HG03066 (cell line): ENCODE measurements at regions not wholly inside any gene's neighbourhood (a gene's known extent, or its start where the extent isn't known, plus 50 kb on each side); places are given as distances from the start of the nearest gene placed in this dataset.
"Not testable (repeated sequence)": the region's sequence is repeated elsewhere in the genome, so short reads cannot be mapped to it uniquely, and the experiment has no call there.

ENCODE experiments used
- ATAC-seq: cut with Tn5 transposase; IDR thresholded peaks from one replicate; pipeline ENCODE4 v1.9.1; 2021; ENCODE audit warnings: low read depth; ENCODE audit not compliant: unreplicated experiment

GRCh38 chr19:37303591-37304171 is 67.2 kb upstream of the ZNF527 start:
- no peak for ATAC-seq

GRCh38 chr19:37304190-37304883 is 66.6 kb upstream of the ZNF527 start:
- ATAC-seq: no peak

GRCh38 chr19:37304884-37305255 is 66.0 kb upstream of the ZNF527 start:
- ATAC-seq: no peak

DNA sequence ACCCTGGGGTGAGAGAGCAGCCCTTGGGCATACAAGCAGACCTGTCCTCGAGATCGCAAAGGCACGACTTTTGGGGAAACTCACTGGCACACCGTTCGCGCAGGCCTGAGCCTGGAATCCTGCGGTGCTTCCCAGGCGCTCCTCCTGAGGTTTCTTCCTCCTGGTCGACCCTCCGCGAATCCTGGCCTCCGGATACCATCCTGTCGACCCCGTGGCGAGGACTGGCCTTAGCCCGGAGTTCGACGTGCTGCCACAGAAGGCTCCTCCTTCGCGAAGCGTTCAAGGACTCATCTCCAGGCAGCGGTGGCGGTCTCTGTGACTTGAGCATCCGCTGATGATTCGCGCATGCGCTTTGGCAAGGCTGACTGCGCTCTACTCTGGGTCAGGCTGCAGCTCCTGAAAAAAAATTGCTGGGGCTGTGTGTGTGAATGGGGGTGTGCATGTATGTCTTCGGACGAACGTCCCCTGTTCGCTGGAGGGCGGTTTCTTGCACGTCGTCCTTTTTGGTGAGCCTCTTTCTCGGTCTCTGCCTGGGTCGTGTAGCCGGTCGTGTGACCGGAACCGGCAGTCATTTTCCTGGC is 64.4 kb upstream of the ZNF527 start:
- ATAC-seq: no peak

GRCh38 chr19:37309834-37310575 is 60.9 kb upstream of the ZNF527 start:
- ATAC-seq: no peak

DNA sequence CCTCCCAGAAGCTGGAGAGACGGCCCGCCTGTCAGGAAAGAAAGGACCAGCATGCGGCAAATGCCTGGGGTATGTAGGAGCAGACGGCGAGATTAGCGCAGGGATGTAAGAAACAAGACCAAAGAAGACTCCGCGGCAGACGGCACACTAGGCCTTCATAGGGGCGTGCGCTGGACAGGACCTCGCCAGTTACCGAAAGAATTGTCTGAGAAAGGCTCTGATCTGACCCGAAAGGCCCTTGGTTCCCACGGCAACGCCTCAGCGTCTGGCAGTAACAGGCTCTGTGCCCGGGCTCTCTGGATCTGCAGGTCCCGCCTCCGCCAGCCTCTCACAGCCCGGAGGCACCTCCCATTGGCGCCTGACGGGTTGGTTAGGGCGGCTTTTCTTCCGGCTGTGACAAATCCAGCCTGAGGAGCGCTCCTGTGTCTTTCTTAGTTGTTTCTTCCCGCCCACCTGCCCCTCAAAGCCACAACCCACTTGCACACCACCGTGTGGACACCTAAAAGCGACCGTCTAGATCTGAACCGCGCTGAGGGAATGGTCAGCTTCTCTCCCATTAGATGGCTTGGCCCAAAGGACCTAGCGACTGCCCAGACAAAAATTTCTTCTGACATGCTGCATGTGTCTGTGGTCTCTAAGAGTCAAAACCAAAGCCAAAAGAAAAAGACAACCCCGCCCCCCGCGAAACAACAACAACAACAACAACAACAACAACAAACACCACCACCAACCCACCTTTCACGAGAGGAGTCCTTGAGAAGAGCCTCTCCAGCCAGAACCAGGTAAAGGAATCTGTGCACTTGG is 58.2 kb upstream of the ZNF527 start:
- ATAC-seq: not testable (repeated sequence)

DNA sequence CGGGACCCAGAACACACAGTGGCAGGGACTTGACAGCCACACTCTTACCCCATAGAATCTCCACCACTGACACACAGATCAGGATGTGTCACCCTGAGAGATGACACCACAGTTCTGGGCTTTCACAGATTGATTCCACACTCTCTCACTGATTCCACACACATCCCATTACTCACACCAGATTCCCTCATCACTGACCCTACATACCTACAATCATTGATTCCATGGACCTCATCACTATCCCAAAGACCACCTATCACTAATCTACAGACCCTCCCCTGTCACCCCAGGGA is 57.6 kb upstream of the ZNF527 start:
- no peak for ATAC-seq

DNA sequence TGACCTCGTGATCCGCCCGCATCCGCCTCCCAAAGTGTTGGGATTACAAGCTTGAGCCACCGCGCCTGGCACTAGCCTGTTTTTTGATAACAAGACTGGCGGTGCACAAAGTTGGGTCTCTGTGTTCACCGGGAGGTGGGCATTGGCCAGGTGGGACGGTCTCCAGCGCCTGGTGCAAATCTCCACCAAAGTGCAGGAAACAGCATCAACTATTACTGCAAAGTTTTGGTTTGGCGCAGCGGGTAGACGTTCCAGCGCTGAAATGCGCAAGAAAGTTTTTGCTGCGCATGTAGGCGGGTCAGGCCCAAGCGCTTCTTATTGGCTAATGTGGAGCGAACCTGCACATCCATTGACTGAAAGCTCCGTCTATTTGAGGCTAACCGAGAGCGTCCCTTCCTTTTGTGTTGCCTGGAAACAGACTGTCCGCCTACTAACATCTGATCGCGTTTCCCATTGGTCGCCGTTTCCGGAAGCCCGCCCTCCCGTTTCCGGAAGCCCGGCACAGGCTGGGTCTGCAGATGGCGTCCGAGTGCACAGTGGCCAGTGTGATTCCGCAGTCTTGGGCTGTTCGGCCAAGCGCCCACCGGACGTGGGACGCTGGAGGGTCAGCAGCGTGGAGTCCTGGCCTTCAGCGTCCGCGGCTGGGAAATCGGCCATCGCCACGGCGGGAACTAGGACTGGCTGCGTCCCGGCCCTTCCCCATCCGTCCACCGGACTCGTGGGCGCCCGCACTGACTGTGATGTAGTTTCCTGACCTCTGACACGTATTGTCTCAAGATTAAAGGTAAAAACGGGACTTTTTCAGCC is 53.3 kb upstream of the ZNF527 start:
- peak; percentile 93 for ATAC-seq

DNA sequence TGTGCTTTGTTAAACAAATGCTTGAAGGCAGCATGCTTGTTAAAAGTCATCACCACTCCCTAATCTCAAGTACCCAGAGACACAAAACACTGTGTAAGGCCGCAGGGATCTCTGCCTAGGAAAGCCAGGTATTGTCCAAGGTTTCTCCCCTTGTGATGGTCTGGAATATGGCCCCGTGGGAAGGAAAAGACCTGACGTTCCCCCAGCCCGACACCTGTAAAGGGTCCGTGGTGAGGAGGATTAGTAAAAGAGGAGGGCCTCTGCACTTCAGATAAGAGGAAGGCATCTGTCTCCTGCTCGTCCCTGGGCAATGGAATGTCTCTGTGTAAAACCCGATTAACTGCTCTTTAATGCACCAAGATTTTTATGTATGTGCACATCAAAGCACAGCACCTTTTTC is 49.9 kb upstream of the ZNF527 start:
- ATAC-seq: not testable (repeated sequence)
